LHCN-M2 (cell line): ENCODE measurements at regions not wholly inside any gene's neighbourhood (a gene's known extent, or its start where the extent isn't known, plus 50 kb on each side); places are given as distances from the start of the nearest gene placed in this dataset.
"Not testable (repeated sequence)": the region's sequence is repeated elsewhere in the genome, so short reads cannot be mapped to it uniquely, and the experiment has no call there.

Source experiments
- DNase-seq: peaks from one replicate; pipeline ENCODE4 v3.0.0-alpha.2; 2012; ENCODE audit warnings: low read depth

GRCh38 chr1:188958461-188959115 lies 1519.1 kb downstream of the BRINP3 start:
- DNase-seq = no peak

GRCh38 chr1:188986745-188987417 lies 1490.8 kb downstream of the BRINP3 start:
- DNase-seq = no peak

- DNase-seq = no peak
These were observed 1489.1 kb downstream of the BRINP3 start for GRCh38 chr1:188988589-188988988.

- no peak for DNase-seq
These were observed 1486.3 kb downstream of the BRINP3 start for GRCh38 chr1:188991221-188991930.

- no peak for DNase-seq
These were observed 1469.8 kb downstream of the BRINP3 start for GRCh38 chr1:189007824-189008223.

GRCh38 chr1:189021577-189021976 lies 1456.1 kb downstream of the BRINP3 start:
- DNase-seq = no peak

GRCh38 chr1:189022015-189022414 lies 1455.6 kb downstream of the BRINP3 start:
- DNase-seq = no peak

GRCh38 chr1:189027512-189027911 lies 1450.2 kb downstream of the BRINP3 start:
- no peak for DNase-seq

- DNase-seq = no peak
These were observed 1444.5 kb downstream of the BRINP3 start for GRCh38 chr1:189033169-189033568.

- no peak for DNase-seq
These were observed 1441.0 kb downstream of the BRINP3 start for GRCh38 chr1:189036628-189037027.

GRCh38 chr1:189046127-189046526 lies 1431.5 kb downstream of the BRINP3 start:
- DNase-seq = no peak

- DNase-seq = no peak
These were observed 1392.9 kb downstream of the BRINP3 start for GRCh38 chr1:189084811-189085210.

GRCh38 chr1:189103956-189104355 lies 1373.7 kb downstream of the BRINP3 start:
- no peak for DNase-seq

GRCh38 chr1:189117072-189117770 lies 1360.4 kb downstream of the BRINP3 start:
- DNase-seq = no peak

GRCh38 chr1:189121941-189122340 lies 1355.7 kb downstream of the BRINP3 start:
- no peak for DNase-seq

GRCh38 chr1:189125694-189126093 lies 1352.0 kb downstream of the BRINP3 start:
- DNase-seq = no peak

- DNase-seq = no peak
These were observed 1346.1 kb downstream of the BRINP3 start for GRCh38 chr1:189131576-189131975.

GRCh38 chr1:189139748-189140147 lies 1337.9 kb downstream of the BRINP3 start:
- not testable (repeated sequence) for DNase-seq

- DNase-seq = no peak
These were observed 1336.6 kb downstream of the BRINP3 start for GRCh38 chr1:189141056-189141455.

- DNase-seq = no peak
These were observed 1327.9 kb downstream of the BRINP3 start for GRCh38 chr1:189149547-189150375.

- no peak for DNase-seq
These were observed 1327.0 kb downstream of the BRINP3 start for GRCh38 chr1:189150624-189151023.
